HG03442 (cell line): ENCODE measurements at regions not wholly inside any gene's neighbourhood (a gene's known extent, or its start where the extent isn't known, plus 50 kb on each side); places are given as distances from the start of the nearest gene placed in this dataset.

ENCODE experiments used
- ATAC-seq: cut with Tn5 transposase; IDR thresholded peaks from one replicate; pipeline ENCODE4 v1.9.1; 2021; ENCODE audit warnings: mild to moderate bottlenecking, moderate library complexity; ENCODE audit not compliant: unreplicated experiment

GRCh38 chr2:42942214-42942989 lies 150.0 kb upstream of the HAAO start:
- ATAC-seq, result no peak

- ATAC-seq, result no peak
Measured at GRCh38 chr2:42941633-42942176, 149.3 kb upstream of the HAAO start.

GRCh38 chr2:42939411-42940206 lies 147.2 kb upstream of the HAAO start:
- ATAC-seq, result no peak

- no peak for ATAC-seq
Measured at GRCh38 chr2:42938671-42939370, 146.4 kb upstream of the HAAO start.

GRCh38 chr2:42937171-42937875 lies 144.9 kb upstream of the HAAO start:
- ATAC-seq, result no peak

- no peak for ATAC-seq
Measured at GRCh38 chr2:42935692-42936671, 143.6 kb upstream of the HAAO start.

- ATAC-seq, result no peak
Measured at GRCh38 chr2:42934580-42935186, 142.3 kb upstream of the HAAO start.

- ATAC-seq, result no peak
Measured at GRCh38 chr2:42933824-42934254, 141.5 kb upstream of the HAAO start.

GRCh38 chr2:42932271-42933151 lies 140.1 kb upstream of the HAAO start:
- no peak for ATAC-seq

GRCh38 chr2:42931818-42932195 lies 139.4 kb upstream of the HAAO start:
- no peak for ATAC-seq

GRCh38 chr2:42931146-42931817 lies 138.9 kb upstream of the HAAO start:
- no peak for ATAC-seq

- ATAC-seq, result no peak
Measured at GRCh38 chr2:42930025-42930581, 137.7 kb upstream of the HAAO start.

- no peak for ATAC-seq
Measured at GRCh38 chr2:42929546-42930024, 137.2 kb upstream of the HAAO start.

- ATAC-seq, result no peak
Measured at GRCh38 chr2:42928692-42929545, 136.5 kb upstream of the HAAO start.

GRCh38 chr2:42928161-42928691 lies 135.8 kb upstream of the HAAO start:
- no peak for ATAC-seq
